NAMALWA (cell line): ENCODE measurements at regions not wholly inside any gene's neighbourhood (a gene's known extent, or its start where the extent isn't known, plus 50 kb on each side); places are given as distances from the start of the nearest gene placed in this dataset.

Experiments
- DNase-seq: peaks from one replicate; pipeline ENCODE4 v3.0.0-alpha.2; 2015; ENCODE audit warnings: low spot score

DNA sequence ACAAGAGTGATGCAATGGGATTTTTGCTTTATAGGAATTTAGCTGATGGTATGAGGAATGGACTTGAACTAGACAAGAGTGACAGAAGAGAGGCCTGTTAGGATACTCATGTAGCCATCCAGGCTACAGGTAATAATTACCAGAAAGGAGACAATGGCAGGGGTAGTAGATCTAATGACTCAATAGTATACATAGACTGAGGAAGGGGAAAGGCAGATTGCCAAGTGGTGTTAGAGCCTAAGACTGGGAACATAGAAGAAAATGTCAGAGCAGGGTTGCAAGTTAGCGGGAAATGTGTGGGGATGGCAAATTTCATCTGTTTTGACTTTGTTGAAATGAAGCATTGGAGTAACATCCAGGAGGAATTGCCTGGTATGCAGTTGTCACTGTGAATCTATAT, 295.6 kb downstream of the UTRN start:
- no peak for DNase-seq

- DNase-seq = peak; percentile 62
Measured at GRCh38 chr6:144581812-144582537, 296.8 kb downstream of the UTRN start.

- peak; percentile 74 for DNase-seq
Measured at GRCh38 chr6:144582939-144583613, 297.9 kb downstream of the UTRN start.

GRCh38 chr6:144583614-144583954, 298.4 kb downstream of the UTRN start:
- no peak for DNase-seq

GRCh38 chr6:144585217-144585814, 300.2 kb downstream of the UTRN start:
- peak; percentile 67 for DNase-seq

DNA sequence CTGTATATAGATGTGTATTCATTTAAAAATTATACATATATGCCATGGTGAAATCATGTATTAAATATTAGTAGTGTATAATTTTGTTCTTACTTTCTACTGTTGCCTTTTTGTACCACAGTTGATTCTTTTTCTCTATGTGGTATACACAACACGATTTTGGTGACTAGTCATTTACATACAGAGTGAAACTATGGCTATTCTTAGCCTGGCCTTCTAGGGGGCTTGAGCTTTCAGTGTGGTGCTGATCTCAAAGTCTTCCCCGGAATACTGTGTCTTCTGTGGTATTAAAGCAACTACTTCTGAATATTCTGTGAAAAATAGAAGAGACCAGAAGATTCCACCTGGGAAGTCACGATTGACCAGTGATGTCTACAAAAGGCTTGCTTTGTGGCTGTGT, 301.9 kb downstream of the UTRN start:
- no peak for DNase-seq

DNA sequence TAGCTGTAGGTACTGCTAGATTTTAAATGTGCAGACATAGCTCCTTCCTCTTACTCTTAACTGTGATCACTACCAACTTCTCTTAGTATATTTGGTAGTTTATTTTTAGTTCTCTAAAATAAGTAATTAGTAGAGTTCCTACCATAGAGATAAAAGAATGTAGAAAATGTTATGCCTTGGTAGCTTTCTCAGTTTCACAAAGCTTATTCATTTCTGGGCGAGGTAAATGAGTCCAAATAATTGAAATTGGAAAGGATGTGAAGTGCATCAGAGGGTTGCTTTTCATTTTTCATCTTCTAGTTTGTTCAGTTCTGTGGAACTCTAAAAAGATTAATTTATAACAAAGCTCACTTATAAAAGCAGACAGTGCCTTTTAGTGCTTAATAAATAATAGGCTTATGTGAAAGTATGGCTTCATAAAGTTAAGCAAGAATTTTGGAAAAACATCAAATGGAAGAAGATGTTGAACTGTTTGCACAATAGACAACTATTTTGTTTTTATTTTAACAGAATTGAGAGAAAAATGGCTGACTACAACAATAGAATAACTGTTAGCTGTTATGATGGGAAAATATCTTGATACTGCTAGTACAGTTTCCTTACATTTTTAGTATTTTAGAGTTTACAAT, 303.7 kb downstream of the UTRN start:
- DNase-seq = no peak

DNA sequence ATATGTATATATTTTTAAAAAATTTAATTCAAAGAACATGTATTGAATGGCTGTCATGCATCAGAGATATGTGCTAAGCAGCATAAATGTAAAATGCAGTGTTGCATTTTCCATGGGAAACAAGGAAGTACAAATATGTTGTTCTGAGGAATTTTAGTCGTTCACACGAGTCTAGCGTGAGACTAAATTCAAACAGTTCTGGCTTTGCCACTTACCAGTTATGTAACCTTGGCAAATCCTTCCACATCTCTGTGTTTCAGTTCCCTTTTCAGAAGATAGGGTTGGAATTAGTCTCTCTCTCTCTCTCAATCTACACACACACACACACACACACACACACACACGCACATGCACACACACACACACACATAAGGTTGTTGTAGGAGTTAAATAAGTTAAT, 305.4 kb downstream of the UTRN start:
- DNase-seq = no peak

GRCh38 chr6:144593392-144593791, 308.3 kb downstream of the UTRN start:
- no peak for DNase-seq

DNA sequence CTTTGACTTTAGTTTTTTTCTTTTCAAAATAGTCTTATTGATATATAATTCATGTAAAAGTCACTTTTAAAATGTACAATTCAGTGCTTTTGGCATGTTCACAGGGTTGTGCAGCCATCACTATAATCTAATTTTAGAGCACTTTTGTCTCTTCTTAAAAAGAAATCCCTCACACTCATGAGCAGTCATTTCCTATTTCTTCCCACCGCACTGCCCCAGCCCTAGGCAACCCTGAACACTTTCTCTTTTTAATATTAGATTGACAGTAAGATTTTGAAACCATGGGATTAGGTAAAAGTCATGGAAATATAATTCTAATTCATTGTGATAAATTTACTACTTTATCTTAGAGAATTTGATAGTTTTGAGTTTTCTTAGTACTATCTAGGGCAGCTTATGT, 309.4 kb downstream of the UTRN start:
- DNase-seq = no peak

GRCh38 chr6:144595266-144595665, 310.1 kb downstream of the UTRN start:
- DNase-seq = no peak

GRCh38 chr6:144597511-144597910, 312.4 kb downstream of the UTRN start:
- no peak for DNase-seq

DNA sequence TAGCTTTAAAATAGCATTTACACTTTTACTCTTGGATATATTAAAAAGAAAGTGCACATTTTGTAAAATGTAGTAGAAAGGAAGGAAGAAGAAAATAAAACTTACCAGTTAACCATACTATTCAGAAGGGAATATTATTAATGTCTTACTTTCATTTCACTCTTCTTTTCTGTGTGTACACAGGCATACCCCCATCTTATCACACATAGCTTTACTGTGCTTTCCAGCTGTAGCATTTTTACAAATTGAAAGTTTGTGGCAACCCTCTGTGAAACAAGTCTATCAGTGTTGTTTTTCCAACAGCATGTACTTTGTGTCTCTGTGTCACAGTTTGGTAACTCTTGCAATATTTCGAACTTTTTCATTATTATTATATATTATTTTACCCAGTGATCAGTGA, 314.5 kb downstream of the UTRN start:
- DNase-seq = no peak

DNA sequence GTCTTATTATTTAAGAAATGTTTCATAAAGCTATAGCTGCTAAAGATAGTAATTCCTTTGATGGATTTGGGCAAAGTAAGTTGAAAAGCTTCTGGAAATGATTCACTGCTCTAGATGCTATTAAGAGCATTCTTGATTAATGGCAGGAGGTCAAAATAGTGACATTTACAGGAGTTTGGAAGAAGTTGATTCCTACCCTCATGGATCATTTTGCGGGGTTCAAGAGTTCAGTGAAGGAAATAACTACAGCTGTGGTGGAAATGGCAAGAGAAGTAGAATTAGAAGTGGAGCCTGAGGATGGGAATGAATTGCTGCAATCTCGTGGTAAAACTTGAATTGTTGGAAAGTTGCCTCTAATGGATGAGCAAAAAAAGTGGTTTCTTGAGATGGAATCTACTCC, 316.1 kb downstream of the UTRN start:
- no peak for DNase-seq

DNA sequence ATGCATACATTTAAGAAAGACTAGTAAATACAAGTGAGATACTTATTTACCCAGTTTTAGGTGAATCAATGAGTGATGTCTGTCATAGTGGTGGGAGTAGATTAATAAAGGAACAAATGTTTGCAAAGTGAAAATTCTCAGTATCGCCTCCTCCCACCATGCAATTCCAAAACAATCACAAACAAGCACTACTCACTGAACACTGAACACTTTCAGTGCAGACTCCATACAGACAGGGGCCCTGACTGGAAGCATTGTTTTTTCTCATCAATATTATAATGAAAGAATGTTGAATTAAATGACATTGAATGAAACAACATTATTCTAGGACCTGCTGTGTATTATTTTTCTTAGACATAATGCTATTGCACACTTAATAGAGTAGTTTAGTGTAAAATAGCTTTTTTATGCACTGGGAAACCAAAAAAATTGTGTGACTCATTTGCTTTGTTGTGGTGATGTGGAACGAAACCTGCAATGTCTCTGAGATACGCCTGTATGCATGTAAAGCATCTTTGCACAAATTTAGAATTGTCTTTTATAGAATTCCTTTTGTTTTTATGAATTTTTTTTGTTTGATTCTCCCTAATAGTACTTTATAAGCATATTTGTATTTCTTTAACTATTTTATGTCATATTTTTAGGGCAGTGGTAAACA, 317.5 kb downstream of the UTRN start:
- no peak for DNase-seq

- DNase-seq = no peak
Measured at GRCh38 chr6:144606083-144606482, 320.9 kb downstream of the UTRN start.

DNA sequence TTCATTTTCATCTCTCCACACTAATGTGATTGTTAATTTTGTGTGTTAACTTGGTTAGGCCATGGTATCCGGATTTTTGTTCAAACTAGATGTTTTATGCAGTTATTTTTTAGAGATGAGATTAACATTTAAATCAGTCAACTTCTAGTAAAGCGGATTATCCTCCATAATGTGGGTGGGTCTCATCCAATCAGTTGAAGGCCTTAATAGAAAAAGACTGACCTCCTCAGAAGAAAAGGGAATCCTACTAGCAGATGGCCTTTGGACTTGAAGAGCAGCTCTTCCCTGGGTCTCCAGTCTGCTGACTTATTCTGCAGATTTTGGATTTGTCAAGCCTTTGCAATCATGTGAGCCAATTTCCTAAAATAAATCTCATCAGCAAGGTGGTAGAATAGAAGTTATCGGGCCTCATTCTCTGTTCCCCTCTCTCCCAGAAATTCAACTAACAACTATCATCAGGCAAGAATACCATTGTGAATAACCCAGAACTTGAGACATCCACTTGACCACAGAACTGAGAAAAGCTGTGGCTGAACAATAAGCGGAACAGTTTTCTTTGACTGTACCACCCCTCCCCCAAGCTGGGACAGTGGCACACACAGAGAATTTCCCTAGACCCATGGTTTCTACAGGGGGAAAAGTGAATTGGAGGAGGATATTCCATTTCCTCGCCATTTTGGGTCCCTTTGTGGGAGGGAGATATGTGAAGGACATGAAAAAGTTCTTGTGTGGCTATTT, 323.0 kb downstream of the UTRN start:
- DNase-seq = no peak

DNA sequence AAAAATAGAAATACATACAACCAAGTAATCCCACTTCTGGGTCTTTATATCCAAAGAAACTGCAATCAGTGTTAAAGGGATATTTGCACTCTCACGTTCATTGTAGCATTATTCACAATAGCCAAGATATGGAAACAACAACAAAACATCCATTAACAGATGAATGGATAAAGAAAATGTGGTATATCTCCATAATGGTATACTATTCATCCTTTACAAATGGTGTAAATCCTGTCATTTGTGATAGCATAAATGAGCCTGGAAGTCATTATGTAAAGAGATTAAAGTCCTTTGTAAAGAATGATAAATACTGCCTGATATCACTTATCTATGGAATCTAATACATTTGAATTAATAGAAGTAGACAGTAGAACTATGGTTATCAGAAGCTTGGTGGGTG, 327.7 kb downstream of the UTRN start:
- no peak for DNase-seq

DNA sequence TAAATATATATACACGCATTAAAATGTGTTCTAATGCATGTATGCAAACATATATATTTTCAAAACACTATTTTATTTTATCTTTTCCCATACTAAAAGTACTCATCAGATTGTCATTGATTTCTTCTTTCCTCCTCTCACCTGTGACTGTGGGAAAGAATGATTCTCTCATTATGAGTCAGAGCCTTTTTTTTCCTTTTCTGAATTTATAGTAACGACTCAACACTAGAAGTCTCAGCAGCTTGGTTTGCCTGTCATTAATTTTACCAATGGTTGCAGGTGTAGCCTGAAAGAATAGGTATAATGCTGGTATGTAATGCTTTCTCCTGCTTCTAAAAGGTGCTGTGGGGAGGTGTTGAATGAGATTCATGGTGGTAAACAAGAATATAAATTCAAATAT, 328.7 kb downstream of the UTRN start:
- DNase-seq = no peak

DNA sequence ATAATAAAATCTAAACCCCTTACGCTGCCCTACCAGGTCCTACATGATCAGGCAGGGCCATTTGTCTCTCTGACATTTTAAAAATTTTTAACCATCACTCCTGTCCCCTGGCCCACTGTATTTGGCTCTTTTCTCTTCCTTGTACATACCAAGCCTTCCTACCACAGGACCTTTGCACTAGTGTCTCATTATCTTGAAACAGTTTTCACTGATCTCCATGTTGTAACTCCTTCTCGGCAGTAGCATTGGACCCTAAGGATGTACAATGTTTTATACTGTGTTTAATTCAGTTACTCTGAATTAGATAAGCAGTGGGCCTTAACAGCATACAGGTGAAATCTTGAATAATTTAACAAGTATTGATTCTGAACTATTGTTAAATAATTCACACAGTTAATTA, 330.7 kb downstream of the UTRN start:
- no peak for DNase-seq

- DNase-seq = no peak
Measured at GRCh38 chr6:144617191-144617590, 332.1 kb downstream of the UTRN start.

- DNase-seq = no peak
Measured at GRCh38 chr6:144617708-144618107, 332.6 kb downstream of the UTRN start.
